ENCODE measurements at regions not wholly inside any gene's neighbourhood (a gene's known extent, or its start where the extent isn't known, plus 50 kb on each side); places are given as distances from the start of the nearest gene placed in this dataset.

DNA sequence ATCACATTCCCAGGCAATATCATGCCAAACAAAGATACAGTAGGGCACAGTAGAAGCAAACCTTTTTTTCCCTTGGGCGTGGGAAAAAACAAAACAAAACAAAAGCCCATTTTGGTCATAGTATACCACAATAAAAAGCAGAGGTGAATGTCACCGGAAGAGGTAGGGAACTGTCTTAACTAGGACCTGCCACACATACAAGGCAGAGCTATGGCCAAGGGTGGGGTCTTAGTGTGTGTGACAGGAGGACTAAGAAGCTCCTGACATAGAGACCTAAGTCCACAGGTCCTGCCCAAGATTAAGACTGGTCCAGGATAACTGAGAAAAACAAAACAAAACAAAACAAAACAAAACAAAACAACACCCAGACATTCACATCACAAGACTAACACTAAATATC is 441.2 kb upstream of the DSEL start (continued):
- TF ChIP-seq, protein P1, sequence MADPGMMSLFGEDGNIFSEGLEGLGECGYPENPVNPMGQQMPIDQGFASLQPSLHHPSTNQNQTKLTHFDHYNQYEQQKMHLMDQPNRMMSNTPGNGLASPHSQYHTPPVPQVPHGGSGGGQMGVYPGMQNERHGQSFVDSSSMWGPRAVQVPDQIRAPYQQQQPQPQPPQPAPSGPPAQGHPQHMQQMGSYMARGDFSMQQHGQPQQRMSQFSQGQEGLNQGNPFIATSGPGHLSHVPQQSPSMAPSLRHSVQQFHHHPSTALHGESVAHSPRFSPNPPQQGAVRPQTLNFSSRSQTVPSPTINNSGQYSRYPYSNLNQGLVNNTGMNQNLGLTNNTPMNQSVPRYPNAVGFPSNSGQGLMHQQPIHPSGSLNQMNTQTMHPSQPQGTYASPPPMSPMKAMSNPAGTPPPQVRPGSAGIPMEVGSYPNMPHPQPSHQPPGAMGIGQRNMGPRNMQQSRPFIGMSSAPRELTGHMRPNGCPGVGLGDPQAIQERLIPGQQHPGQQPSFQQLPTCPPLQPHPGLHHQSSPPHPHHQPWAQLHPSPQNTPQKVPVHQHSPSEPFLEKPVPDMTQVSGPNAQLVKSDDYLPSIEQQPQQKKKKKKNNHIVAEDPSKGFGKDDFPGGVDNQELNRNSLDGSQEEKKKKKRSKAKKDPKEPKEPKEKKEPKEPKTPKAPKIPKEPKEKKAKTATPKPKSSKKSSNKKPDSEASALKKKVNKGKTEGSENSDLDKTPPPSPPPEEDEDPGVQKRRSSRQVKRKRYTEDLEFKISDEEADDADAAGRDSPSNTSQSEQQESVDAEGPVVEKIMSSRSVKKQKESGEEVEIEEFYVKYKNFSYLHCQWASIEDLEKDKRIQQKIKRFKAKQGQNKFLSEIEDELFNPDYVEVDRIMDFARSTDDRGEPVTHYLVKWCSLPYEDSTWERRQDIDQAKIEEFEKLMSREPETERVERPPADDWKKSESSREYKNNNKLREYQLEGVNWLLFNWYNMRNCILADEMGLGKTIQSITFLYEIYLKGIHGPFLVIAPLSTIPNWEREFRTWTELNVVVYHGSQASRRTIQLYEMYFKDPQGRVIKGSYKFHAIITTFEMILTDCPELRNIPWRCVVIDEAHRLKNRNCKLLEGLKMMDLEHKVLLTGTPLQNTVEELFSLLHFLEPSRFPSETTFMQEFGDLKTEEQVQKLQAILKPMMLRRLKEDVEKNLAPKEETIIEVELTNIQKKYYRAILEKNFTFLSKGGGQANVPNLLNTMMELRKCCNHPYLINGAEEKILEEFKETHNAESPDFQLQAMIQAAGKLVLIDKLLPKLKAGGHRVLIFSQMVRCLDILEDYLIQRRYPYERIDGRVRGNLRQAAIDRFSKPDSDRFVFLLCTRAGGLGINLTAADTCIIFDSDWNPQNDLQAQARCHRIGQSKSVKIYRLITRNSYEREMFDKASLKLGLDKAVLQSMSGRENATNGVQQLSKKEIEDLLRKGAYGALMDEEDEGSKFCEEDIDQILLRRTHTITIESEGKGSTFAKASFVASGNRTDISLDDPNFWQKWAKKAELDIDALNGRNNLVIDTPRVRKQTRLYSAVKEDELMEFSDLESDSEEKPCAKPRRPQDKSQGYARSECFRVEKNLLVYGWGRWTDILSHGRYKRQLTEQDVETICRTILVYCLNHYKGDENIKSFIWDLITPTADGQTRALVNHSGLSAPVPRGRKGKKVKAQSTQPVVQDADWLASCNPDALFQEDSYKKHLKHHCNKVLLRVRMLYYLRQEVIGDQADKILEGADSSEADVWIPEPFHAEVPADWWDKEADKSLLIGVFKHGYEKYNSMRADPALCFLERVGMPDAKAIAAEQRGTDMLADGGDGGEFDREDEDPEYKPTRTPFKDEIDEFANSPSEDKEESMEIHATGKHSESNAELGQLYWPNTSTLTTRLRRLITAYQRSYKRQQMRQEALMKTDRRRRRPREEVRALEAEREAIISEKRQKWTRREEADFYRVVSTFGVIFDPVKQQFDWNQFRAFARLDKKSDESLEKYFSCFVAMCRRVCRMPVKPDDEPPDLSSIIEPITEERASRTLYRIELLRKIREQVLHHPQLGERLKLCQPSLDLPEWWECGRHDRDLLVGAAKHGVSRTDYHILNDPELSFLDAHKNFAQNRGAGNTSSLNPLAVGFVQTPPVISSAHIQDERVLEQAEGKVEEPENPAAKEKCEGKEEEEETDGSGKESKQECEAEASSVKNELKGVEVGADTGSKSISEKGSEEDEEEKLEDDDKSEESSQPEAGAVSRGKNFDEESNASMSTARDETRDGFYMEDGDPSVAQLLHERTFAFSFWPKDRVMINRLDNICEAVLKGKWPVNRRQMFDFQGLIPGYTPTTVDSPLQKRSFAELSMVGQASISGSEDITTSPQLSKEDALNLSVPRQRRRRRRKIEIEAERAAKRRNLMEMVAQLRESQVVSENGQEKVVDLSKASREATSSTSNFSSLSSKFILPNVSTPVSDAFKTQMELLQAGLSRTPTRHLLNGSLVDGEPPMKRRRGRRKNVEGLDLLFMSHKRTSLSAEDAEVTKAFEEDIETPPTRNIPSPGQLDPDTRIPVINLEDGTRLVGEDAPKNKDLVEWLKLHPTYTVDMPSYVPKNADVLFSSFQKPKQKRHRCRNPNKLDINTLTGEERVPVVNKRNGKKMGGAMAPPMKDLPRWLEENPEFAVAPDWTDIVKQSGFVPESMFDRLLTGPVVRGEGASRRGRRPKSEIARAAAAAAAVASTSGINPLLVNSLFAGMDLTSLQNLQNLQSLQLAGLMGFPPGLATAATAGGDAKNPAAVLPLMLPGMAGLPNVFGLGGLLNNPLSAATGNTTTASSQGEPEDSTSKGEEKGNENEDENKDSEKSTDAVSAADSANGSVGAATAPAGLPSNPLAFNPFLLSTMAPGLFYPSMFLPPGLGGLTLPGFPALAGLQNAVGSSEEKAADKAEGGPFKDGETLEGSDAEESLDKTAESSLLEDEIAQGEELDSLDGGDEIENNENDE (IDR thresholded peaks at IDR 0.05; ENCODE audit: insufficient replicate concordance, low read length) = no peak
- no peak for TF ChIP-seq GABPA (IDR thresholded peaks at IDR 0.05; ENCODE audit: borderline replicate concordance, insufficient read depth, low read length)
- no peak for TF ChIP-seq ZNF274 (IDR thresholded peaks at IDR 0.05; ENCODE audit: borderline replicate concordance, extremely low read depth, low read length)
- no peak for TF ChIP-seq HDAC6 (IDR thresholded peaks at IDR 0.05; ENCODE audit: low read depth, low read length)
- no peak for TF ChIP-seq NRF1 (IDR thresholded peaks at IDR 0.05; ENCODE audit: low read depth, low read length)
- TF ChIP-seq CEBPB (IDR thresholded peaks at IDR 0.05; ENCODE audit: low read depth, low read length) = no peak
- no peak for TF ChIP-seq TEAD4 (IDR thresholded peaks at IDR 0.05; ENCODE audit: low read depth, low read length)
- no peak for TF ChIP-seq MAFK (IDR thresholded peaks at IDR 0.05; ENCODE audit: low read depth, low read length)
- no peak for TF ChIP-seq KDM1A (IDR thresholded peaks at IDR 0.05; ENCODE audit: borderline replicate concordance, low read length)
- no peak for TF ChIP-seq SP2 (IDR thresholded peaks at IDR 0.05; ENCODE audit: low read length)
- TF ChIP-seq CHD1 (IDR thresholded peaks at IDR 0.05; ENCODE audit: low read depth, low read length) = no peak
- no peak for TF ChIP-seq SUZ12 (IDR thresholded peaks at IDR 0.05; ENCODE audit: low read length)
- no peak for TF ChIP-seq HDAC2 (IDR thresholded peaks at IDR 0.05; ENCODE audit: borderline replicate concordance in 1 of 2, low read depth in 2 of 2, low read length in 2 of 2)
